ENCODE measurements at regions not wholly inside any gene's neighbourhood (a gene's known extent, or its start where the extent isn't known, plus 50 kb on each side); places are given as distances from the start of the nearest gene placed in this dataset.
"Not testable (repeated sequence)": the region's sequence is repeated elsewhere in the genome, so short reads cannot be mapped to it uniquely, and the experiment has no call there.

DNA sequence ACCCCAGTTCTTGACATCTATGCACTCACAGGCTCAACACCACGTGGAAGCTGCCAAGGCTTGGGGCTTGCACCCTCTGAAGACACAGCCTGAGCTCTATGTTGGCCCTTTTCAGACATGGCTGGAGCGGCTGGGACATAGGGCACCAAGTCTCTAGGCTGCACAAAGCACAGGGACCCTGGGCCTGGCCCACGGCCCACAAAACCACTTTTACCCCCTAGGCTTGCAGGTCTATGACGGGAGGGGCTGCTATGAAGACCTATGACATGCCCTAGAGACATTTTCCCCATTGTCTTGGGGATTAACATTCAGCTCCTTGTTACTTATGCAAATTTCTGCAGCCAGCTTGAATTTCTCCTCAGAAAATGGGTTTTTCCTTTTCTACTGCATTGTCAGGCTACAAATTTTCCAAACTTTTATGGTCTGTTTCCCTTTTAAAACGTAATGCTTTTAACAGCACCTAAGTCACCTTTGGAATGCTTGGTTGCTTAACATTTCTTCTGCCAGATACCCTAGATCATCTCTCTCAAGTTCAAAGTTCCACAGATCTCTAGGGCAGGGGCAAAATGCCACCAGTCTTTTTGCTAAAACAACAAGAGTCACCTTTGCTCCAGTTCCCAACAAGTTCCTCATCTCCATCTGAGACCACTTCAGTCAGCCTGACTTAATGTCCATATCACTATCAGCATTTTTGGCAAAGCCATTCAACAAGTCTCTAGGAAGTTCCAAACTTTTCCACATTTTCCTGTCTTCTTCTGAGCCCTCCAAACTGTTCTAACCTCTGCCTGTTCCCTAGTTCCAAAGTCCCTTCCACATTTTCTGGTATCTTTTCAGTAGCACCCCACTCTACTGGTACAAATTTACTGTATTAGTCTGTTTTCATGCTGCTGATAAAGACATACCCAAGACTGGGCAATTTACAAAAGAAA, 232.1 kb upstream of the IL12A start:
- not testable (repeated sequence) for TF ChIP-seq CTCF (IDR thresholded peaks at IDR 0.05; ENCODE audit: insufficient read depth, low read length, poor library complexity, severe bottlenecking); EZH2phosphoT487 (conservative IDR thresholded peaks at IDR 0.05; ENCODE audit: low read length)

All from SU-DHL-6 (cell line).